ENCODE measurements at regions not wholly inside any gene's neighbourhood (a gene's known extent, or its start where the extent isn't known, plus 50 kb on each side); places are given as distances from the start of the nearest gene placed in this dataset.
A peak's percentile ranks its signal among the peaks of the same experiment; 100 is the strongest.

DNA sequence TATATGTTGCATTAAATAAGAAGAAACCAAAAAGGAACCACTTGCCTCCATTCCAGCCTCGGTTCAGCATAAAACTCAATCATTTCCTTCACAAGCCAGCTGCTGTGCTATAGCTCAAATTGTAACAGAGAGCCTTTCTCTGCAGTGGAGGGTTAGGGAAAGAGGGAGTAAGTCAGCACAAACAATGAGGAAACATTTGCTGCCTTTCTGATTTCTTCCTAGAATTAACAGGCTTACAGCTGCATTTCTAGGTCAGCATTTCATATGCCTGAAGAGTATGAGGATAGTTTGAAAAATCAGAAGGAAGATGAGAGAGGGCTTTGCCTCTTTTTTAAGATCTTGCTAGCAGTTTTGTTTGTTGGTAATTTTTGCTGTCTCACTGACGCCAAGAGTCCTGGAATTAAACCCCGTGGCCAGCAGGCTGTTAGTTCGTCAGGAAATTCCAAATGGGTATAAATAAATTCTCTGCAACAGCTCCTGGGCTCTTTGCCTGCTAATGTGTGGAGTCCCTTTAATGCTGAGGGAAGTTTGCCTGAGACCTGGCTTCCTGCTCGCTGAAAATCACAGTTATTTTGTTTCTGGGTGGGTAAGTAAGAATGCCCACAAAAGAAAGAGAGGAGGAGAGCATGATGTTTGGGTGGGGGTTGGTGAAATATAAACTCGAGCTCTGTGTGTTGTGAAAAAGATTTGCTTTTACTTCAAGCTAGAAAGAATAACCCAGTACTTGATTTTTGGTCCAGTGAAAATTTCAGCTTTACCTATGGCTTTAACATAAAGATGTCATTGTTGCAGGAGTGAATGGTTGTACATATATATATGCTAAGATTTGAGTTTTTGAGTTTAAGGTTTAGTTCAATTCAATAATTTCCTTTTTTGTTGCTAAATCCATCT lies 148.1 kb upstream of the DMRT1 start:
- in situ Hi-C loops (cut with HindIII; ENCODE audit: low pct_unique_long_range_greater_than_20kb, low sequenced_read_pairs) = no loop called here
- peak; percentile 81 for DNase-seq (ENCODE audit: low read depth, low spot score)

DNA sequence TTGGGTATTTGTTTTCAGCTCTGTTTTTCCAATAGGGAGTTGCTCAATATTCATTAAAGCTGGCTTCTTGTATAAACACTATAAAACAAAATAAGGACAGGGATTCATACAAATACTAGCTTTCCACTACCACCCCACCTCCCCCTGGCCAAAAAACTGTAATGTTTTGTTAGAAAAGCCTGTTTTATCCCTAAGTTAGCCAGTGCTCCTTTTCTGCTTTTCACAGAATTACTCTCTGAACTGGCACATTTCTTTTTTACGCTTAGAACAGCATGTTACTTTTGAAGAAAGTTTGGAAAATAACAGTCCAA lies 147.4 kb upstream of the DMRT1 start:
- no peak for DNase-seq (ENCODE audit: low read depth, low spot score)
- in situ Hi-C loops (cut with HindIII; ENCODE audit: low pct_unique_long_range_greater_than_20kb, low sequenced_read_pairs) = no loop called here

- peak; percentile 98 for DNase-seq (ENCODE audit: low read depth, low spot score)
- in situ Hi-C loops (cut with HindIII; ENCODE audit: low pct_unique_long_range_greater_than_20kb, low sequenced_read_pairs) = no loop called here
These were observed 146.9 kb upstream of the DMRT1 start for GRCh38 chr9:694403-695154.

- DNase-seq (ENCODE audit: low read depth, low spot score) = no peak
- in situ Hi-C loops (cut with HindIII; ENCODE audit: low pct_unique_long_range_greater_than_20kb, low sequenced_read_pairs) = no loop called here
These were observed 146.2 kb upstream of the DMRT1 start for GRCh38 chr9:695252-695651.

GRCh38 chr9:696332-697323 lies 144.9 kb upstream of the DMRT1 start:
- DNase-seq (ENCODE audit: low read depth, low spot score) = no peak
- in situ Hi-C loops (cut with HindIII; ENCODE audit: low pct_unique_long_range_greater_than_20kb, low sequenced_read_pairs) = no loop called here

DNA sequence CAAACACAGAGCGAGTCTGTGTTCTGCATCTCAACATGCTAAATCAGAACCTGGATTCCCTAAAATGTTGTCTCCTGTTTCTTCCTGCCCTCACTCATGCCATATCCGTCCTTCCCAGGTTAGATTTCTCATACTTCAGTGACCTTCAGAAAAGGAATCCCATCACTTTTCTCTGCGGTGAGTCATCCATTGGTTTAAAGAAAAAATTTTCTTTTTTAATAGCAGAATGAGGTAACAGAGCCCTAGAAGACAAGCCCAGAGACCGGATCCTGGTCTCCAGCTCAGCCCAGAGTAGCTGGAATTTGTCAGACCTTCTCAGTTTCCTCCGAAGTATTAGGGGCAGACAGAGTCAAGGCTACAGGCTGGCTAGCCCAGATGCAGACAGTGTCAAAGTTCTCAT lies 143.2 kb upstream of the DMRT1 start:
- in situ Hi-C loops (cut with HindIII; ENCODE audit: low pct_unique_long_range_greater_than_20kb, low sequenced_read_pairs) = no loop called here
- no peak for DNase-seq (ENCODE audit: low read depth, low spot score)

DNA sequence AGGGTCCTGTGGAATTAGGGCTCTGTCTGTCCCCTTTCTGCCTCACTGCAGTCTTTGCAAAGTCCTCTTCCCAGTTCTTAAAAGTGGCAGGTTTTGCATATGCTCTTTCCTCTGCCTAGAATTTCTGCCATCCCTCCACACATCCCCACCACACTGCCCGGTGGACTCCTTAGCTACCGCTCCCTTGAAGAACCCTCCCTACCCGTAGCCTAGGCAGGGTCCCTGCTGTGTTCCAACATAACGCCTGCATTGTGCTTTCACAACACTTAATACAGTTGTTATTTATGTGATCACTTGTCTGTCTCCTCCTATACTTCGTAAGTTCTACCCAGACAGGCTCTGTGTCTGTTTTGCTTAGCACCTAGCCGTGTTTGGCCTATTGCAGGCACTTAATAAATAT lies 142.5 kb upstream of the DMRT1 start:
- in situ Hi-C loops (cut with HindIII; ENCODE audit: low pct_unique_long_range_greater_than_20kb, low sequenced_read_pairs) = no loop called here

GRCh38 chr9:699396-699795 lies 142.1 kb upstream of the DMRT1 start:
- no peak for DNase-seq (ENCODE audit: low read depth, low spot score)
- in situ Hi-C loops (cut with HindIII; ENCODE audit: low pct_unique_long_range_greater_than_20kb, low sequenced_read_pairs) = no loop called here

More for the DNA sequence above, 142.5 kb upstream of the DMRT1 start:
- no peak for DNase-seq (ENCODE audit: low read depth, low spot score)

DNA sequence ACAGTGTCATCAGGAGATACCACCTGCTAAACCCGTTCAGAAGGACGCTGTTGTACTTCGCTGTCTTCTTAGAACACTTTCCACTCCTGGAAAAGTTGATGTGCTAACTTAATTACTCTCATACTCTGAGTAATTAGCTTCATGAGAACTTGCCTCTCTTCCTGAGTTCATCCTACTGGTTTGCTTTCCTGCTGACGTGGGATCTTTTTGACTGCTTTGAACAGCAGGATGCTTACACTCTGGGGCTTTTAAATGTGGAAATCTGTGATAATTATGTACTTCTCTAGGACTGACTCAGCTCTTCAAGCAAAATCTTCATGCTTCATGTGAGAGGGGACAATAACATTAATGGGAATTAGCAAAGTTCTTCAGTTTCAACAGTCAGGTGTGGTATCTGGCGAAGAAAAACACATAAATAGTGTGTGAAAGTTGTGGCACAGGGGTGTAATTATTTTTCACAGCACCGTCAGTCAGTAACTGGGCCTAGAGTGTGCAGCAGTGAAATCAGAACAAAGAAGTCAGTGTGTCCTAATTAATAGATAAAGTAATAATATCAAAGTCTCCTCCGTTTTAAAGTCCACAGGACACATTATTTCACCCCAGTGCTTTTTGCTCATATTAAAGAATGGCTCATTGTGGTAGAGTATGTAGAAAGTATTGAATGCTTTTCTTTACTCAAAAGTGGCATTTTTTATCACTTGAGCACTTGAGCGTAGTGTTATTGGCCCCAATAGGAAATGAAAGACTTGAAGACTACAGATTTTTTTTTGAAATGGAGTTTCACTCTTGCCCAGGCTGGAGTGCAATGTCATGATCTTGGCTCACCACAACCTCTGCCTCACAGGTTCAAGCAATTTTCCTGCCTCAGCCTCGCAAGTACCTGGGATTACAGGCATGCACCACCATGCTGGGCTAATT lies 140.9 kb upstream of the DMRT1 start:
- in situ Hi-C loops (cut with HindIII; ENCODE audit: low pct_unique_long_range_greater_than_20kb, low sequenced_read_pairs) = no loop called here
- DNase-seq (ENCODE audit: low read depth, low spot score) = no peak

DNA sequence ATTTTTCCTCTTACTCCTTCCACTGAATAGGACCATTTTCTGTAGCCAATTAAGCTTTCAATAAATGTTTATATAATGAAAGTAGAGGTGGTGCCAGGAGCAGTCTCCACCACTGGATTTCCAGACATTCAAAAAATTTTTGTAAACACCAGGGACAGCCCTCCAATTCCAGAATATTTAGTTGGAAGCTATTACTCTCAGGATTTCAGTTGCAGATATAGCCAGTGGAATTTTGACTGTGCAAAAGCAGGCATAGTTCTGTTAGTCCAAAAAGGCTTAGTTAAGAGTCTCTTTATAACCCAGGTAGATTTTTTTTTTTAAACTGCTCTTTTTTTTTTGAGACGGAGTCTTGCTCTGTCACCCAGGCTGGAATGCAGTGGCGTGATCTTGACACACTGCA lies 138.1 kb upstream of the DMRT1 start:
- in situ Hi-C loops (cut with HindIII; ENCODE audit: low pct_unique_long_range_greater_than_20kb, low sequenced_read_pairs) = no loop called here
- DNase-seq (ENCODE audit: low read depth, low spot score) = no peak

DNA sequence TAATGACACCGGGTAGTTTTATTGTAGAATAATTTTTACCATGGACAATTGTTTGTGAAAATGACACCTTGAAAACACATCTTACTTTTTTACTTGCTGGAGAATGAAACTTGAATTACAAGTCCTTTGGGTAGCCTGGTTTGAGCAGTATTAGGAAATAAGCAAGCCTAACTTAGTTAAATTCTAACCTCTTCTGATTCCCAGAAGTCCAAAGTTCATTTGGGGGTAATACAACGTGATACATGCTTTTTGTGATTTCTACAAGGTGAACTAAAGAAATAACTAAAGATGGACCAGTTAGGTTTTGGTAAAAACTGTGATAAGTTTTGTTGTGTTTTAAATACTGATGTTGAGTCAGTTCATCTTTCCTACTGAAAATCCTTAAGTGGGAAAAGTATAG lies 135.4 kb upstream of the DMRT1 start:
- DNase-seq (ENCODE audit: low read depth, low spot score) = no peak
- in situ Hi-C loops (cut with HindIII; ENCODE audit: low pct_unique_long_range_greater_than_20kb, low sequenced_read_pairs) = no loop called here

DNA sequence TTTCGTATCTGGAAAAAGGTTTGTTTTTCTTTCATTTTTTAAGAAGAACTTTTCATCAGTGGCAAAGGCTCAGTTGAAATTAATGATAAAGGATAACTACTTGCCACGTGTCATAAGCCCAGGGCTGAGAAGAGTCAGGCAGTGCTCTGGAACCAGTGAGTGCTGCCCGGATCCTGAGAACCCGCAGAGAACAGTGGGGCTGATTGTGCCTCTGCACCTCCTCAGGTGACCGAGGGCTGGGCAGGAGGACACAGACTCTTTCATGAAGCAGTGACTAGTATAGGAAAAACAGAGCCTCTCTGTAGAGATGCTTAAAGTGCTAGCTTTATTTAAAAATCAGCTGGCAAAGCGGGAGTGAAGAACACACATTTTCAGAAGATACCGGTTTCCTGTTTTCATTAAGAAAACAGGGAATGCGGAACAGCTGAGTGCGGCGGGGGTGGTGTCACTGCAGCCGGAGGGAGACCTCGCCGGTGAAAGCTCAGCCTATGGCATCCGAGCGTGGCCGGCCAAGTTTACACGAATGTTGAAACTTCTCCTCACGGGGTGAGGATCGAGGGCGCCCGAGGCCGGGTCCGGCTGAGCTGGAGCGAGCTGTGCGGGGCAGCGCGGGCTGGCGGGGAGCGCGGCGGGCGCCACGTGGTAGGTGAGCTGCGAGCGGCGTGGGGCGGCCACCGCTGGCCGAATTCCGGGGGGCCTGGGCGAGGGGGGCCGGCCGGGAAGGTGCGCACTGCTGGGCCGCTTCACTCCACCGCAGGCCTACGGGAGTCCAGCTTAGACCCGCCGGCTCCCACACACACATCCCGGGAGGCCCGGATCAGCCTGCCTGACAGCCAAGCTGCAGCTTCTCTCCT lies 134.7 kb upstream of the DMRT1 start:
- in situ Hi-C loops (cut with HindIII; ENCODE audit: low pct_unique_long_range_greater_than_20kb, low sequenced_read_pairs) = no loop called here
- DNase-seq (ENCODE audit: low read depth, low spot score) = peak; percentile 97

- DNase-seq (ENCODE audit: low read depth, low spot score) = no peak
- in situ Hi-C loops (cut with HindIII; ENCODE audit: low pct_unique_long_range_greater_than_20kb, low sequenced_read_pairs) = no loop called here
These were observed 133.3 kb upstream of the DMRT1 start for GRCh38 chr9:708182-708550.

DNA sequence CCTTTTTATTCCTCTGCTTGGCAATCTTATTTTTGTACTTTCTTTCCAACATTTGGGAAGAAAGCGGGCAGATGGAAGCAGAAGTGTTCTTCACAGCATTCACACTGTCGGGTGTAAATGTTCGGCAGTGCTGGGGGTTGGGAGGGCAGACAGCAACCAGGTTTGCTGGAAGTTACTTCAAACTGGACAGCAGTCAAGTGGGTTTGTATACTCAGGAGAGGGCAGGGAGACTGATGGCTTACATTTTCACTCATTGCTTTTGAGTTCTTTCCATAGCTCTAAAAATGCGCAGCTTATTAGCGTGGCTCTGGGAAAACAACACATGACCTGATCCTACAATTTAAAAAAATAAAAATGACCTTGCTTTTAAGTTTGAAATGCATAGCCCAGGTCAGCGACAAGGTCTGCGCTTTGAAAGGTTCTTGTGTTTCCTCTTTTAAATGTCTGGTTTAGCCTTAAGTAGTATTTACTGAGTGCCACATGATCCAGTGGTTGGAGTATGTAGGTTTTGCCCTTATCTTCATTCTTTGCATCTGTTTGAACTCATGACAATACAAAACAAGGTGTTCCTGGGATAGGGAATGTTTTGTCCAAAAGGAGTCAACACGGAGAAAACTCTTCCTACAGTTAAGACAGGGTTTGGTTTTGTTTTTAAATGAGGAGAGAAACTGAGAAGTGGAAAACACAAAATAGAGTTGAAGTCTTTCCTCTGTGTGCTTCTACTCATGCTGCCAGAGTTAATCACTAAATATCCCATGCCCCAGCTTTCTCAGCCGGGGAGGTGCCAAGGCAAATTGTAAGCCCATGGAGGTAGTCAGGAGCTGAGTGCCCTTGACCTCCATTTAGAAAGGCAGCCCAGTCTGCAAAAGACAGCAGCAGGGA lies 132.7 kb upstream of the DMRT1 start:
- in situ Hi-C loops (cut with HindIII; ENCODE audit: low pct_unique_long_range_greater_than_20kb, low sequenced_read_pairs) = no loop called here
- DNase-seq (ENCODE audit: low read depth, low spot score) = no peak

GRCh38 chr9:710951-711745 lies 130.3 kb upstream of the DMRT1 start:
- in situ Hi-C loops (cut with HindIII; ENCODE audit: low pct_unique_long_range_greater_than_20kb, low sequenced_read_pairs) = no loop called here
- DNase-seq (ENCODE audit: low read depth, low spot score) = no peak
